ENCODE measurements at regions not wholly inside any gene's neighbourhood (a gene's known extent, or its start where the extent isn't known, plus 50 kb on each side); places are given as distances from the start of the nearest gene placed in this dataset.

DNA sequence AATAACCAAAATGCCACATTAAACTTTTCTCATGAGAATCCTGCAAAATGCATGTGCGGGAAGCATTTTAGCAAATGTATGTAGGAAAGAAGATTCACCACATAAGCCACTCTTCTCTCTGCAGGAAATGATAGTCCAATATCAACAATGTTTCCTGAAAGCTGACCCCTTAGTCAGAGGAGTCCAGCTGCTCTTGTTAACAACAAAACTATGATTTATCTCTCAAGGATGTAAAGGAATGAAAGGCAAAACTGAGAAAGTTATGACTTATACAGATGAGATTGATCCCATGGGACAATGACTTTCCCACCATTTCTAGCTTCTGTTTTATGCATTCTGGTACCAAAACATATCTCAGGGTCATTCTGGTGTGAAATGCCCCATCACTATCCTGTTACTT lies 125.0 kb upstream of the EDNRA start:
- DNase-seq (ENCODE audit: low read depth): no peak

DNA sequence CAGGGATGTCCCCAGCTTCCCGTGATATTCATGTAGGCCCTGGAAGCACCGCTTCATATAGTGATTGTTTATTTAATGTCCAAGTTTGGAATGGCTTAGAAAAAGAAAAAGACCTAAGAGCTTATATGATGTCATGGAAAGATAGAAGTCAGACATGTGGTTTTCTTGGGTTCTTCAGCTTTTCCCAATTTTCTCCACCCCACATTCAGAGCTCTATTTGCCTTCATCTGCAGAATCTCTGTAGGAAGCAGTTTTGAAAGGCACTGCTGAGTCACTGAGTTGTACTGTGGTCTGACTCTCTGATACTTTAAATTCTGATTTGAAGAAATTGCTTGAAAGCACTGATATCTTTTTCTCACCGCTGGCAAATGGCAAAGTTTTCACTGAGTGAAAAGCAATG lies 120.6 kb upstream of the EDNRA start:
- no peak for DNase-seq (ENCODE audit: low read depth)

DNA sequence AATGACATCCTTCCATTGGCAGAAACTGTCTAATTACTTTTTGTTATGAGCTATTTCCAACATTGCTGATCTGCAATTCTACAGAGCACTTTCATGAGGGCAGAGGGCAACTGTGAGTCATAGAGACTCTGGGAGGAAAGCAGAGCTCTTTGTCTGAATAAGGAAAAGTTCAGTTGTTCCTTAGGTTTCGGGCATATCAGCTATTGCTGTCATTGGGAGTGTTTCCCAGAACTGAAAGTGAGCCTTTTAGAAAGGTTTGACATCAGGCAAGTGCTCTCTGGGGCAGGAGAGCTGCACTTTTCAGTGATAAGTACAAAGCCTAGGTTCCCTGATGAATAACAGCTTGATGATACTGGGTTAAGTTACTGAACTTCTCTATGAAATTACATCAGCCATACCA lies 119.2 kb upstream of the EDNRA start:
- DNase-seq (ENCODE audit: low read depth): no peak

DNA sequence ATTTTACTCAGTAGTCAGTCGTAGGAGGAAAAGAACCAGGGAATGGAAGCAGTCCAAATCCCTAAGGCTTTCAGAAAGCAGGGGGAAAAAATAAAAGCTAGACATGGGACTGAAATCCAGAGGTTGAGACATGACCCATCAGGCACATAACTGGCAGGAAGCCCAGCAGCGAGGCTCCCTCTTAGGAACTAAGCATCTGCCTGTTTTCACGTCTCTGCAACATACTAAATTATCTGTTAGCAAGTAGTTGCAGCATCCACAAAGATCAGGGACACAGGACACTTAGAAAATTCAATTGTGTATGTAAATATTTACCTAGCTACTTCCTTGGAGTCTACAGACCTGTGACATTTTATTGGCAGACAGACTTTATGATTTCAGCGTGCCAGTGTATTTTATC lies 118.0 kb upstream of the EDNRA start:
- DNase-seq (ENCODE audit: low read depth): no peak

DNA sequence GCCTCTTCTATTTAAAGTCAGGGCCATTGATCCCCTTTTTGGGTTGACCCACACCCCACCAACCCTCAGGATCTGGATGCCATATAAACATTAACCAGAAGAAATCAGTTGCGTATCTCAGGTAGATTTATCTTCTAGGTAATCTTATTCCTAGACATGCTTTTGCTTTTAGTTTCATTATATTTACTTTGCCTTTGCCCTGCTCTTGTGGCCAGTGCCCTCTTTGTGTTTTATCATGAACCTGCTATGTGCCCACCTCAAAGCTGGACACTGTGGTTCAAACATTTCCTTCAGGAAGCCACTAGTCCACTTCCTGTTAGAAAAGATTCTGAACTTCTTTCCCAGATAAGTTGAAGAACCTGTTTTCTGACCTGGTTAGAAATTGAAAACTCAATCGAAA lies 117.4 kb upstream of the EDNRA start:
- DNase-seq (ENCODE audit: low read depth): no peak

DNA sequence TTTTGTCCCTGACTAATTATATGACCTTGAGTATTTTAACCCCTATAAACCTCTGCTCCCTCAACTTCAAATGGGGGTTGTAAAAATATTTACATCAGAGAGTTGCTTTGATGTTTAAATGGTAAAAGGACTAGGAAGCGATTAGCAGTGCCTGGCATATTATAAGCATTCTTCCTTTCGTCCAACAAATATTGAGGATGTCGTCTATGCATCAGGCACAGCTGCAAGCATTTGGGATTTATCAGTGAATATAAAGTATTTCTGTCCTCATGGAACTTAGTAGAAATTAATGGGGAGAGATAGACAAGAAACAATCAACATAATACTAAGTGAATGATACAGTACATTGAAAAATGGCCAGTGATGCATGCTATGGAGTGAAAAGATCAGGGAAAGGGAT lies 115.5 kb upstream of the EDNRA start:
- no peak for DNase-seq (ENCODE audit: low read depth)

DNA sequence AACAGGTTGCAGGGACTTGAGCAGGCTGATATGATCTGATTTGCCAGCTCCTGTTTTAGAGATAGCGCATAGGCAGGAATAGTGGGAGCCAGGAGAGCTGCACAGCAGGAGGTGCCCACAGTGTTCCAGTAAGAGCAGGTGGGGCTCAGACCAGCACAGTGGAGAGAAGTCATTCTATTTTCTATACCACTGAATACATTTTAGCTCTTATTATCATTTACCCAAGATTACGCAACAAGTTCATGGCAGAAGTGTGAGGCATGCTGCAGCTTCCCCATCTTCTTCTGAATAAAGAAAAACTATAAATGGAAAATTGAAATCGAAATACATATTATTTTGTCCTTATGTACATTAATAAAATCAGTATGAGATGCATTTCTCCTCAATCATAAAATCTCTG lies 114.7 kb upstream of the EDNRA start:
- no peak for DNase-seq (ENCODE audit: low read depth)

DNA sequence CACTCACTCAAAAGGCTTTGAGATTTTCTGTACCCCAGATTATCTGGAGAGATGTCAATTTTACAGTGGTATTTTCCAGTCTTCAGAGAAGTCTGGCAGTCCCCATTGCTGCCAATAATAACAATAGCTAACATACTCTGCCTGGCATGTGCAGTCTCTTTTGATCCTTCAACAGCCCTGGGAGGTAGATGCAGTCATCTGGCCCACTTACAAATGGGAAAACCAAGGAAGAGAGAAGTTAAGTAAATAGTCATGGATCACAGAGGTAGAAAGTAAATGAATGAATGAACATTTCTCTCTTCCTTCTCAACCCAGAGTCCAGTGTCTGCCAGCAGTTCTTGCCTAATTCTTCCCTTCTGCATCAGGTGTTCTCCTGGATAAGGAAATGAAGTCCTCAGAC lies 113.0 kb upstream of the EDNRA start:
- no peak for DNase-seq (ENCODE audit: low read depth)

DNA sequence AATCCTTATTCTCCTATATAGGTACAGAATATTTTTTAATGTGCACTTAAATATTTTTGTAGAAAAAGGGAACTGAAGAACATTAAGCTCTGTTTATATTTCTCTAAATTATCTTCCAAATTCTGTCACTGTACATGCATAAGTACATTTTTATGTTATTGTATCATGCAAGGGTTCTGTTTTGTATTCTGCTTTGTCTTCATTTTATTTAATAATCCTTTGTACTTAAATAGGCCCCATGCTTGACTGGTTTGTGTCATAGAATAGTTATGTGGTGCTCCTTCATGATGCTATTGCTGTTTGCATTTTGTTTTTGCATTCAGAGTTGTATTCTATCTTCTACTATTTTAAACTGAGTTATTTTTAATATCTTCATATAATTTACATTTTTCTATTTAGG lies 111.9 kb upstream of the EDNRA start:
- DNase-seq (ENCODE audit: low read depth): no peak

DNA sequence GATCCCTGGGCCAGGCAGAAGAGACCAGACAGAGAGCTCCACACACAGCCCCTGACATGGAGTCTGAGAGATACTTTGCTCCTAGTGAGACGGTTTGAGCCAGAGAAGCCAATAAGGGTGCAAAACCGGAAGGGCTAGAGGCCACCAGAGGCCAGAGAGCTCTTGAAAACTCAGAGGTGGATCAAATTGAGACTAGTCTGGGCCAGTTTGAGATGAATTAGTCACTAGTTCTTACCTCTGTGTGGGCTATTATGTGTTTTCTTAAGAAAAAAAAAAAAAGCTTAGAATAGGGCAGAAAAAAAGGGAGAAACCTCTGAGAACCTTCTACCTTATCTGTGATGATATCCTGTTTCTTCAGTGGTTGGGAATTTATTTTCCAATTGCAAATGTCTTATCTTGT lies 110.4 kb upstream of the EDNRA start:
- no peak for DNase-seq (ENCODE audit: low read depth)

DNA sequence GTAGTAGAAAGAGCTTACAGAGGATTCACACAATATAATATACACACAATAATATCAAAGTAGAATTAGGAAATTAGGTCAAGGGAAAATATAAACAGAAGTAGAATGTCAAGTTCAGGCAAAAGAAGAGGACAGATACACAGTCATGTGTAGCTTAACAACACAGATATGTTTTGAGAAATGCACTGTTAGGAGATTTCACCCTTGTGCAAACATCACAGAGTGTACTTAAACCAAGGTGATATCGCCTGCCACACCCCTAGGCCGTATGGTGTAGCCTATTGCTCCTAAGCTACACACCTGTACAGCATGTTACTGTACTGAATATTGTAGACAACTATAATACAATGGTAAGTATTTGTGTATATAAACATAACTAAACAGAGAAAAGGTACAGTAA lies 110.0 kb upstream of the EDNRA start:
- no peak for DNase-seq (ENCODE audit: low read depth)

DNA sequence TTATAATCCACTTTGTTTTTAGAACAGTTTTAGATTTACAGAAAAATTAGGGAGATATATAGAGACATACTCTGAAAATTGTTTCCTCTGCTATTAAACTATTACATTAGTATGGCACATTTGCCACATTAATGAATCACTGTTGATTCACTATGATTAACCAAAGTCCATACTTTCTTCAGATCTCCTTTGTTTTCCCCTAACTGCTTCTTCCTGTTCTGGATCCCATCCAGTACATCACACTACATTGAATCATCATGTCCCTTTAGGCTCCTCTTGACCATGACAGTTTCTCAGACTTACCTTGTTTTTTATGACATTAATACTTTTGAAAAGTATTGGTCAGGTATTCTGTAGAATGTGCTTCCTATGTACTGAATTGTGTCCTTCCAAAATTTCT lies 109.2 kb upstream of the EDNRA start:
- DNase-seq (ENCODE audit: low read depth): no peak

DNA sequence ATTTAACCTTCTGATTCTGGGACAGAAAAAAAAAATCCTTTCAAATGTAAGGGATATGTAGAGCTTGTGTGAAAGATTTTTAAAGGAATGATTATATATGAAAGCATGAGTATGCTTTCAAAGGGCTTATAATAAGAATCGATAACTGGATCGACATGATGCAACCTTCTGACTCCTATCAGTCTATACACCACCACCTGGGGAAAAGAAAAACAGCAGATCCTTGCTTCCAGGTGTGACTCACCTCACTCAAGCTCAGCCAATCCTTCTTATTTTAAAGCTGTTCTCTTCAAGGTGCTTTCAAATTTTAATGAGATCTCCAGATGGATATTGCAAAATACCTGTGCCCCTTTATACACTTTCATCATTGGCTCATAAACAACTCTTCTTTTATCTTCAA lies 102.1 kb upstream of the EDNRA start:
- no peak for DNase-seq (ENCODE audit: low read depth)

DNA sequence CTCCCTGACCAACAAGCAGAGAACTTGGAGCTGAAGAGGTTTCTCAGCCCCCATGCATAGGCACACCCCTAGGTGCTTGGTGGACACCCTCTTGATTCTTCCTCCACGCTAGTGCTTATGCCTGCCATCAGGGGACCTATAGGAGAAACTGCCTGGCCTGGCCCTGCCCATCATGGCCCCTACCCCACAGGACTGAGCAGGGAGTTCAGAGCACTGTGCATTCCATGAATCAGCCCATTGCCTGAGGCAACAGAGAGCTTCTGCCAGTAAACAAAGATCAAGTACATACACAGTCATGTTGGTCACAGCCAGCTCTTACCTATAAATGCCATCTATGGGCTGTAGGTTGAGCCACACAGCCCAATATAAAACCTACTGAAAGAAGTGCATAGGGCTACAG lies 99.1 kb upstream of the EDNRA start:
- no peak for DNase-seq (ENCODE audit: low read depth)

DNA sequence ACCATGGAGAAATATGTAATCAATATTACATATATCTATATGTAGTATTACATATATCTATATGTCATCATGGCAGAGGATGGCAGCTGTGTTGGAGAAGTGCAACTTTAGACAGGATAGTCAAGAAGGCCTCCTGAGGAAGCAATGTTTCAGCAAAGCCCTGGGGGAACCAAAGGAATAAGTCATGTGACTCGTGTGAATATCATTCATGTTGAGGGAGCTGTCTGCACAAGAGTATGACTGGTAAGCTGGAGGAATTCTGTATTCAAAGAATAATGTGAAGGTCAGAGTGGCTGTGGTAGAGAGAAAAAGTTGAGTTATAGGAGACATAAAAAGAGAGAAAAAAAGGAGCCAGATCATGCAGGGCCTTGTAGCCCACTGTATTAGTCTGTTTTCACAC lies 92.9 kb upstream of the EDNRA start:
- no peak for DNase-seq (ENCODE audit: low read depth)

DNA sequence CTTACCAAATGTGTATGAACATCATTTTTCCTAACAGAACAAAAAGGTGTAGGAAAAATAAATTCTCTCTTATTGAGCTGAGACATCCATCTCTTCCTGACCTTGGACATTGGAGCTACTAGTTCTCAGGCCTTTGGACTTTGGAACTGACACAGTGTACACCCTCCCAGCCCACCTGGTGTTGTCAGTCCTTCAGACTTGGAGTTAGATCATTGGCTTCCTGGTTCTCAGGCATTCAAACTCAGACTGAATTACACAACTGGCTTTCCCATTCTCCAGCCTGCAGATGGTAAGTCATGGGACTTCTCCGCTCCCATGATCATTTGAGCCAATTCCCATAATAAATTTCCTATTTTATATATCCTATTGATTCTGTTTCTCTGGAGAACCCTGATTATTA lies 84.8 kb upstream of the EDNRA start:
- DNase-seq (ENCODE audit: low read depth): no peak

DNA sequence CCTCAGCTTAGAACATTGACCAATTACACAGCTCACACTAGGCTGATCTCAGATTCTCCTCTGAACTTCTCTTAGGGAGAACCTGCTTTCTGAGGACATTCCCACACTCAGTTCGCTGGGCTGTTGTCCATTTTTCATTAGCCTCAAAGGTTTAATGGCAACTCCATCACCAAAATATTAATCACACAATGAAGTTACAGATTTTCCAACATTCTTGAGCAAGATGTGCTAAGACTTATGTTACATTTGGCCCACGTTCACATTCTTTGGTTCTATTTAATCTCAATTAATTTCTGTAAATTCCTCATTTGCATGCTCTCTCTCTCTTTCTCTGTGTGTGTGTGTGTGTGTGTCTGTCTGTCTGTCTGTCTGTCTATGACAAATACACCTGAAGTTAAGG lies 82.3 kb upstream of the EDNRA start:
- no peak for DNase-seq (ENCODE audit: low read depth)

DNA sequence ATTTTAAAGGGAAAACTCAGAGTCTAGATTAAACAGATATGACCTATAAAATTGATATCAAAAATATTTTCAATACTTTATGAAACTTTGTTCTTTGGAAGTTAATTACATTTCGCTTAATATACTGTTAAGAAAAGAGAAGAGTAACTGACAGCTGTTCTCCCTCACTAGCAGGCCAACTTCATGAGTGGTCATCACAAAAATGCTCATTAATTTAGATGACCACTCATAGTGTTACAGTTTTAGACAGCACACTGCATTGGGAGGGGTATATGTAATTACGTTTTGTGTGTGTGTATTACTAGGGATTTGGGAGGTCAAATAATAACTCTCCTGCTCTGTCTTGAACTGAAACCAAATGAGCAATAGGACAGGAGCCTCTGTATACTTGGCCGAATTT lies 80.2 kb upstream of the EDNRA start:
- DNase-seq (ENCODE audit: low read depth): no peak

DNA sequence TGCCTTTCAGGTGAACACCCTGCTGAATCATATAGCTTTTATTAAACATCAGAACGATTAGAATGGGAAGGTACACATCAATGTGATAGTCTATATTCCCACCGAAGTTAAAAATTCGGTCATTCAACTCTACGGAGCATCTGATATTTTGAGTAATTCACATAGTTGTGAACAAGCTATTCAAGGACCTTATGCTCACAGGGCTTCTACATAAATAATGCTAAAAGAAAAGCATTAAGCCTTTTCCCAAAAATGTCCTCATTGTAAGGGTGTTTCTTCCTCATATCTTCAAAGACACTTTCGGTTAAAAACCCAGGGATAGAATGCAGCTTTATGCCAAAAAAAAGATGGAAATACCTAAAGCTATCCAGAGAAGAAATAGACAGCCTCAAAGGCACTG lies 79.7 kb upstream of the EDNRA start:
- no peak for DNase-seq (ENCODE audit: low read depth)

DNA sequence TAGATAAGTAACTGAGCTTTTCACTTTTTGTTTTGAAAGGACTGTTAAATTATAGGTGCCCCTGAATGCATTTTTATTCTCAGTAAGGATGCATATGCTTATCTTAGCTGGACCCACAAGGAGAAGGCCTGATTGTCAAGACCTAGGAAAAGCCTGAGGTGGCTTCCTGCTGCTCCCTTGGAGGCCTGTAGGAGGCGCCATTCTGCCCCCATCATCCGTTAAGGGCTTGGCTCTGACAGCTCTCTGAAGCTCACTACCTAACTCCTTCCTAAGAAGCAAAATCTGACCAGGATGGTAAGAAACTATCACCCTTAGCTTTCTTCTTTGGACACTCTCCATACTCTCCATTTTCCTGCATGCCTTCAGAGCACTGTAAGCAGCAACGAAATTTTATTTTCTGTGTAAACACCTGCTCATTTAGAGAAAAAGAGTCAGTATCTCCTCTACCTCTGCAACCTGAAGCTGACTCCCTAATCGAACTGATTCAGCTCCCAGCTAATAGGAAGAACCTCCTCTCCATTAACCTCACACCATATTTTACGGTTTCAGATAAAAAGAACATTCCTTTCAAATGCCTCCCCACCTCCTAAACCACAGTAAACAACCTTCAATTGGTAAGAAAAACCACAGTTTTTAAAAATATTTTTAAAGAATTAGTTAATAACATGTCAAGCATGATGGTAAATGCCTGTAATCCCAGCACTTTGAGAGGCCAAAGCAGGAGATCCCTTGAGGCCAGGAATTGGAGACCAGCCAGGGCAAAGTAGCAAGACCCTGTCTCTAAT lies 73.4 kb upstream of the EDNRA start:
- DNase-seq (ENCODE audit: low read depth): no peak

DNA sequence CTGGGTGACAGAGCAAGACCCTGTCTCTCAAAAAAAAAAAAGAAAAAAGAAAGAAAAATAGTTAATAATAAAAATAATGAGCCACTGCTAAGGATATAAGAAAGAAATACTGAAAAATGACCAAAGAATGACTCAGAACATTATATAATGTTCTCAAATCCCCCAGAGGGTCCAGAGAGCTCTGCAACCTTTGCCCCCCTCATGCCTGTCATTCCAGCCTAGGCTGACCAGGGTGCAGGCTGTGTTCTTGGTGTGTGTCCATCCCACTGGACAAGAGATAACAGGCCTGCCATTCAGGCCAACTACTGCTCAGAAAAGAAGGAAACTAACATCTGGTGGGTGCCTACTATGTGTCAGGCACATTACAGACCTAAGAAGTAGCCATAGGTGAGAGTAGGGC lies 72.7 kb upstream of the EDNRA start:
- DNase-seq (ENCODE audit: low read depth): no peak

DNA sequence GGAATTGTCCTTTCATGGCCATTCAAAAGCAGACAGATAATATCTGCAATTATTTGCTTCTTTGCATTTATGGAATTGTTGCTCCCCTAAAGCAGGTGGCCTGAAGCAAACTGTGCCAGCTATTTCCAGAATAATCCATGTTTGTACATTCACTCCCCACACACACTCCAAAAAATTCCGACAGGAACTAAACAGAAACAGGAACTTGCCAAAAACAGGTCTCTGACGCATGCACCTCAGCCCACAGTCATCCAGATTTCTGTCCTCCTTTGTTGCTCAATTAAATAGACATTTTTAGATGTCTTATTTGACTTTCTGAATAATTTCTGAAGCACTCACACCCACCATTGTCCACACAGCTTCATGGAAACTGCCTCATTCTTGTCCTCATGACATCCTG lies 71.5 kb upstream of the EDNRA start:
- no peak for DNase-seq (ENCODE audit: low read depth)

DNA sequence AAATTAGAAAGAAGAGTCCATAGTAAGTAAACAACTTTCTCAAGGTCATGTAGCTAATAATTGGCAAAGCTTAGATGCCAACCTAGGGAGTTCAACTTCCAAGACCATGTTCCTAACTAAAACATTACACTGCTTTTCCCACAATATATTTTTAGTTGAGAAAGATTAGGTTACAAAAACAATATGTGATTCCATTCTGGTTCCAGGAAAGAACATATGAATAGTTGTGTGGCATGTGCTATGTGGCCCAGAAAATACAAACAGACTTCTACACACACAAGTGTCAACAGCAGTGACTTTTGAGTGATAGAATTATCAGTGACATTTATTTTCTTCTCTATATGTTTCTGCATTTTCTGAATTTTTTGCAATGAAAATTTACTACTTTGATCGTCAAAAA lies 62.7 kb upstream of the EDNRA start:
- DNase-seq (ENCODE audit: low read depth): no peak

DNA sequence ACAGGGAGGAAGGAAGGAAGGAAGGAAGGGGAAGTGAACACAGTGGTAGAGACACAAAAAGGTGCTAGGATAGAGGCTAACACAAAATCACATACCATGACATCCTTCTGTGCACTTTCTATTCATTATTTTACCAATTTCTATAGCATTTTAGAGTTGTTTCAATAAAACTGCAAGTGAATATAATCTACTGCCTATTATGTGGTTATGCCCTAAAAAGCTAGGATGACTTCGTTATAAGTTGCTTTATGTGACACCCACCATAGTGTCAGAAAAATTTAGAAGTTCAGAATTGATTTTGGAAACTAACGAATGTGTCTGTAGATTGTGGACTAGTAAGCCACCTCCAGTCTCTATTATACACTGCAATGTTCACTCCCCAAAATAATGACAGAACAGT lies 59.4 kb upstream of the EDNRA start:
- DNase-seq (ENCODE audit: low read depth): no peak

DNA sequence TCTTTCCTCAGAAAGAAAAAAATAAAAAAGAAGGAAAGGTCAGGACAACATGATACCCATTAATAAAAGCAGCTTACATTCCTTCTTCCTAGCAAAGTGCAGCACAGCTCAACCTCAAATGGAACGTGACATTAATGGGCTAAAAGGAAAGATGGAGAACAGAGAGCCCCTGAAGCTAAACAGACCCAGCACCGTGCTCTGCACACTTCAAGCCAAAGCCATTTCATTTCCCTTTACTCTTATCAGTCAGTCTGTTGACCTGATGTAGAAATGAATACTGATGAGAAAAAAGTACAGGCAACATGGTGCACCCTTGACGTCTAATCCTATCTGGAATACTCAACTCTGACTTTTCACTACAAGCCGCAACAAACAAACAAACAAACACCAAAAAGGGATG lies 57.7 kb upstream of the EDNRA start:
- DNase-seq (ENCODE audit: low read depth): no peak
